Neural cell (in vitro differentiated cells): ENCODE measurements at regions not wholly inside any gene's neighbourhood (a gene's known extent, or its start where the extent isn't known, plus 50 kb on each side); places are given as distances from the start of the nearest gene placed in this dataset.

Source experiments
- H2AFZ ChIP-seq: fragments of 200-600, 300-800 bp; sonication (generic), shearing (Covaris generic); 2 replicates; pipeline ENCODE4 v1.6.0; 2014; ENCODE audit warnings: low read depth, mild to moderate bottlenecking, antibody characterized with exemption, low read length, moderate library complexity
- H3F3A ChIP-seq: fragments of 200-600 bp; shearing (Covaris generic); 2 replicates; pipeline ENCODE4 v1.6.1; 2016; ENCODE audit warnings: mild to moderate bottlenecking, moderate library complexity, mixed read lengths, antibody characterized with exemption, low read length; ENCODE audit not compliant: insufficient read depth, poor library complexity, severe bottlenecking
- H3K27ac ChIP-seq: fragments of 200-600, 300-800 bp; sonication (generic), shearing (Covaris generic); 2 replicates; pipeline ENCODE4 v1.5.1; 2014; ENCODE audit warnings: mild to moderate bottlenecking, low read length, moderate library complexity
- H3K27me3 ChIP-seq: fragments of 300-800, 200-600 bp; sonication (generic), shearing (Covaris generic); 2 replicates; pipeline ENCODE4 v1.6.0; 2014; ENCODE audit warnings: mild to moderate bottlenecking, low read depth, low read length, moderate library complexity; ENCODE audit not compliant: insufficient read depth
- H3K36me3 ChIP-seq: fragments of 300-800, 200-600 bp; sonication (generic), shearing (Covaris generic); 2 replicates; pipeline ENCODE4 v1.5.1; 2014; ENCODE audit warnings: mild to moderate bottlenecking, antibody characterized with exemption, low read length, moderate library complexity; ENCODE audit not compliant: insufficient read depth
- H3K4me2 ChIP-seq: fragments of 300-800, 200-600 bp; sonication (generic), shearing (Covaris generic); 2 replicates; pipeline ENCODE4 v1.6.0; 2014; ENCODE audit warnings: mild to moderate bottlenecking, low read length
- H3K4me3 ChIP-seq: fragments of 300-800, 200-600 bp; sonication (generic), shearing (Covaris generic); 2 replicates; pipeline ENCODE4 v1.5.1; 2014; ENCODE audit warnings: mild to moderate bottlenecking, low read length, moderate library complexity
- H3K79me2 ChIP-seq: fragments of 200-600 bp; shearing (Covaris generic); replicated peaks from 2 replicates; pipeline ENCODE4 v1.6.0; 2014; ENCODE audit warnings: mild to moderate bottlenecking, low read length, moderate library complexity; ENCODE audit not compliant: insufficient read depth
- H3K9ac ChIP-seq: fragments of 300-800, 200-600 bp; sonication (generic), shearing (Covaris generic); 2 replicates; pipeline ENCODE4 v1.6.1; 2016; ENCODE audit warnings: mild to moderate bottlenecking, low read length, mixed read lengths
- H3K9me2 ChIP-seq: fragments of 200-600 bp; shearing (Covaris generic); 2 replicates; pipeline ENCODE4 v1.6.1; 2016; ENCODE audit warnings: mild to moderate bottlenecking, low read length, mixed read lengths; ENCODE audit not compliant: insufficient read depth
- H3K9me3 ChIP-seq: fragments of 200-600, 300-800 bp; sonication (generic), shearing (Covaris generic); 2 replicates; pipeline ENCODE4 v1.6.1; 2016; ENCODE audit warnings: mild to moderate bottlenecking, mixed run types, low read length, moderate library complexity, mixed read lengths
- H4K20me1 ChIP-seq: fragments of 200-600 bp; shearing (Covaris generic); 2 replicates; pipeline ENCODE4 v1.6.1; 2016; ENCODE audit warnings: mild to moderate bottlenecking, mixed run types; ENCODE audit not compliant: insufficient read depth
- EP300 ChIP-seq: fragments of 450-650 bp; conservative IDR thresholded peaks from 2 replicates; pipeline ENCODE4 v1.6.1; 2014; ENCODE audit warnings: antibody characterized with exemption, mild to moderate bottlenecking, moderate library complexity; ENCODE audit not compliant: poor library complexity, severe bottlenecking
- EZH2 ChIP-seq: fragments of 200-600, 300-800 bp; shearing (Covaris generic), sonication (generic); IDR thresholded peaks from 2 replicates; pipeline ENCODE4 v1.6.1; 2014; ENCODE audit warnings: antibody characterized with exemption, low read length, borderline replicate concordance, mild to moderate bottlenecking; ENCODE audit not compliant: insufficient read depth, poor library complexity, severe bottlenecking
- MXI1 ChIP-seq: fragments of 450-650 bp; conservative IDR thresholded peaks from 2 replicates; pipeline ENCODE4 v1.6.1; 2014; ENCODE audit warnings: antibody characterized with exemption, mild to moderate bottlenecking; ENCODE audit not compliant: poor library complexity, severe bottlenecking
- POLR2AphosphoS5 ChIP-seq: IDR thresholded peaks from 2 replicates; pipeline ENCODE4 v1.6.1; 2012
- RAD21 ChIP-seq: fragments of 450-650 bp; conservative IDR thresholded peaks from 2 replicates; pipeline ENCODE4 v1.6.1; 2014; ENCODE audit warnings: antibody characterized with exemption, mild to moderate bottlenecking, moderate library complexity
- SMC3 ChIP-seq: fragments of 450-650 bp; conservative IDR thresholded peaks from 2 replicates; pipeline ENCODE4 v1.6.1; 2014; ENCODE audit warnings: antibody characterized with exemption, mild to moderate bottlenecking, moderate library complexity; ENCODE audit not compliant: poor library complexity
- TAF1 ChIP-seq: IDR thresholded peaks from 2 replicates; pipeline ENCODE4 v1.6.1; 2012; ENCODE audit warnings: low read depth
- TF ChIP-seq, protein P1 (sequence below): fragments of 450-650 bp; IDR thresholded peaks from 2 replicates; pipeline ENCODE4 v1.5.1; 2014; ENCODE audit warnings: antibody characterized with exemption, mild to moderate bottlenecking, moderate library complexity; ENCODE audit not compliant: poor library complexity, severe bottlenecking
- TF ChIP-seq, protein P2 (sequence below): IDR thresholded peaks from 2 replicates; pipeline ENCODE4 v1.6.1; 2012; ENCODE audit warnings: borderline replicate concordance

DNA sequence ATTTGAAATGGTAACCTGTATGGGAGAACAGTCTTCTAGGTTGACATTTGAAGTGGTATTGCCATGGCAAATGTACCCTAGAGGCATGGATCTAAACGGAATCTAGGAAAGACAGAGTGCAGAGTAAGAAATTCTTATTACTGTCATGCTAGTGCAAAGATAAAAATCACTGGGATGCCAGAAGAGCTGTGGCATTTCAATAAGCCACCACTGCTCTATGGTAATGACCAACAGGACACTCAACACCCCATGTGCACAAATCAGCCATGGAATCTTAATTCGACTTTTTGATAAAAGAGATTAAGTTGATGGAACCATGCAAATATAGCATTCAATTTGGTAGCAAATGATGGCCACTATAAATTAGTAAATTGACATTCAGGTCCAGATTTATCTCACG, 74.1 kb downstream of the ID4 start:
- Histone ChIP-seq H2AFZ (no peak overlapping the region), H3F3A (no peaks in the 10 kb centered on the region), H3K27ac (no peak overlapping the region), H3K36me3 (no peaks in the 10 kb centered on the region), H3K4me3 (no peak overlapping the region), H4K20me1 (no peaks in the 10 kb centered on the region), H3K27me3 (no peaks in the 10 kb centered on the region), H3K9me3 (peaks cover 5% of the 10 kb centered on the region), H3K79me2 (no peaks in the 10 kb centered on the region), H3K9ac (no peak overlapping the region), H3K9me2 (no peaks in the 10 kb centered on the region), H3K4me2 (no peak overlapping the region)
- TF ChIP-seq, protein P1, sequence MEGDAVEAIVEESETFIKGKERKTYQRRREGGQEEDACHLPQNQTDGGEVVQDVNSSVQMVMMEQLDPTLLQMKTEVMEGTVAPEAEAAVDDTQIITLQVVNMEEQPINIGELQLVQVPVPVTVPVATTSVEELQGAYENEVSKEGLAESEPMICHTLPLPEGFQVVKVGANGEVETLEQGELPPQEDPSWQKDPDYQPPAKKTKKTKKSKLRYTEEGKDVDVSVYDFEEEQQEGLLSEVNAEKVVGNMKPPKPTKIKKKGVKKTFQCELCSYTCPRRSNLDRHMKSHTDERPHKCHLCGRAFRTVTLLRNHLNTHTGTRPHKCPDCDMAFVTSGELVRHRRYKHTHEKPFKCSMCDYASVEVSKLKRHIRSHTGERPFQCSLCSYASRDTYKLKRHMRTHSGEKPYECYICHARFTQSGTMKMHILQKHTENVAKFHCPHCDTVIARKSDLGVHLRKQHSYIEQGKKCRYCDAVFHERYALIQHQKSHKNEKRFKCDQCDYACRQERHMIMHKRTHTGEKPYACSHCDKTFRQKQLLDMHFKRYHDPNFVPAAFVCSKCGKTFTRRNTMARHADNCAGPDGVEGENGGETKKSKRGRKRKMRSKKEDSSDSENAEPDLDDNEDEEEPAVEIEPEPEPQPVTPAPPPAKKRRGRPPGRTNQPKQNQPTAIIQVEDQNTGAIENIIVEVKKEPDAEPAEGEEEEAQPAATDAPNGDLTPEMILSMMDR = no peak
- TF ChIP-seq EP300 (no peak), MXI1 (no peak), SMC3 (no peak), TAF1 (no peak), POLR2AphosphoS5 (no peak), RAD21 (no peak), EZH2 (no peak)
- TF ChIP-seq, protein P2, sequence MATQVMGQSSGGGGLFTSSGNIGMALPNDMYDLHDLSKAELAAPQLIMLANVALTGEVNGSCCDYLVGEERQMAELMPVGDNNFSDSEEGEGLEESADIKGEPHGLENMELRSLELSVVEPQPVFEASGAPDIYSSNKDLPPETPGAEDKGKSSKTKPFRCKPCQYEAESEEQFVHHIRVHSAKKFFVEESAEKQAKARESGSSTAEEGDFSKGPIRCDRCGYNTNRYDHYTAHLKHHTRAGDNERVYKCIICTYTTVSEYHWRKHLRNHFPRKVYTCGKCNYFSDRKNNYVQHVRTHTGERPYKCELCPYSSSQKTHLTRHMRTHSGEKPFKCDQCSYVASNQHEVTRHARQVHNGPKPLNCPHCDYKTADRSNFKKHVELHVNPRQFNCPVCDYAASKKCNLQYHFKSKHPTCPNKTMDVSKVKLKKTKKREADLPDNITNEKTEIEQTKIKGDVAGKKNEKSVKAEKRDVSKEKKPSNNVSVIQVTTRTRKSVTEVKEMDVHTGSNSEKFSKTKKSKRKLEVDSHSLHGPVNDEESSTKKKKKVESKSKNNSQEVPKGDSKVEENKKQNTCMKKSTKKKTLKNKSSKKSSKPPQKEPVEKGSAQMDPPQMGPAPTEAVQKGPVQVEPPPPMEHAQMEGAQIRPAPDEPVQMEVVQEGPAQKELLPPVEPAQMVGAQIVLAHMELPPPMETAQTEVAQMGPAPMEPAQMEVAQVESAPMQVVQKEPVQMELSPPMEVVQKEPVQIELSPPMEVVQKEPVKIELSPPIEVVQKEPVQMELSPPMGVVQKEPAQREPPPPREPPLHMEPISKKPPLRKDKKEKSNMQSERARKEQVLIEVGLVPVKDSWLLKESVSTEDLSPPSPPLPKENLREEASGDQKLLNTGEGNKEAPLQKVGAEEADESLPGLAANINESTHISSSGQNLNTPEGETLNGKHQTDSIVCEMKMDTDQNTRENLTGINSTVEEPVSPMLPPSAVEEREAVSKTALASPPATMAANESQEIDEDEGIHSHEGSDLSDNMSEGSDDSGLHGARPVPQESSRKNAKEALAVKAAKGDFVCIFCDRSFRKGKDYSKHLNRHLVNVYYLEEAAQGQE = no peak

DNA sequence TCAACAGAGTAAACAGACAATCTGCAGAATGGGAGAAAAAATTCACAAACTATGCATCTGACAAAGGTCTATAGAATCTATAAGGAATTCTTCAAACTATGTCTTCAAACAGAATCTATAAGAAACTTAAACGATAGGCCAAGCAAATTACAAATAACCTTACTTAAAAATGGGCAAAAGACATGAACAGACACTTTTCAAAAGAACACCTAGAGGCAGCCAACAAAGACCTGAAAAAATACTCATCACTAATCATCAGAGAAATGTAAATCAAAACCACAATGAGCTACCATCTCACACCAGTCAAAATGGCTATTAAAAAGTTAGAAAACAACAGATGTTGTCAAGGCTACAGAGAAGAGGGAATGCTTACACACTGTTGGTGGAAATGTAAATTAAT, 81.3 kb downstream of the ID4 start:
- Histone ChIP-seq H3K9ac (no peak overlapping the region), H2AFZ (no peak overlapping the region), H3K79me2 (no peaks in the 10 kb centered on the region), H4K20me1 (no peaks in the 10 kb centered on the region), H3K4me3 (no peak overlapping the region), H3K9me2 (no peaks in the 10 kb centered on the region), H3K27me3 (no peaks in the 10 kb centered on the region), H3K9me3 (peaks cover 5% of the 10 kb centered on the region), H3K4me2 (no peak overlapping the region), H3F3A (no peaks in the 10 kb centered on the region), H3K36me3 (no peaks in the 10 kb centered on the region), H3K27ac (no peak overlapping the region)
- TF ChIP-seq TAF1 = no peak
- TF ChIP-seq EP300 = no peak
- TF ChIP-seq, protein P1 = no peak
- TF ChIP-seq RAD21 = no peak
- TF ChIP-seq SMC3 = no peak
- no peak for TF ChIP-seq MXI1
- TF ChIP-seq POLR2AphosphoS5 = no peak
- TF ChIP-seq, protein P2 = no peak
- TF ChIP-seq EZH2 = no peak
